ENCODE measurements at regions not wholly inside any gene's neighbourhood (a gene's known extent, or its start where the extent isn't known, plus 50 kb on each side); places are given as distances from the start of the nearest gene placed in this dataset.

DNA sequence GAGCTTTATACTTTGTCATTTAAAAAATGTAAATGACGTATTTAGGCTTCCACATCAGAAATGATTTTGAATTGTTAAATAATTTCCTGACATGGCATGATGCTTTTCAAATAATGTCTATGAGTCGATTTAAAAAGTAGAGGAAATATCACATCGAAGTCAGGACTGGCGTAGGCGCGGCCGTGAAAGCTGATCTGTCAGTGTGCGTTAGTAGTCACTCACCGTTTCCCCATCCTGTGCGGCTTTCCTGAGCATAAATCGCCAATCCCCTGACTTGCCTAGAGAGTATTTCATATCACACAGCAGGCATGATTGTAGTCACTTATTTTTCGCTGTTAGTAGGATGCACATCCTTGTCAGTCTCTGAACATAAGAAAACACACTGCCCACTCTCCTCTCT is 843.1 kb downstream of the SOCS6 start:
- H3K4me1 ChIP-seq (ENCODE audit: low read depth) = no peaks in the 10 kb centered on the region
- DNase-seq (ENCODE audit: low read depth in 1 of 2, low spot score in 1 of 2) = no peak
- H3K9me3 ChIP-seq (ENCODE audit: low read depth) = no peaks in the 10 kb centered on the region
- H3K4me3 ChIP-seq = no peak overlapping the region
- H3K36me3 ChIP-seq = no peaks in the 10 kb centered on the region
- no peak for TF ChIP-seq CTCF (IDR thresholded peaks at IDR 0.05; ENCODE audit: low read depth, low read length)
- no peaks in the 10 kb centered on the region for H3K27me3 ChIP-seq
- H3K27ac ChIP-seq = no peak overlapping the region

DNA sequence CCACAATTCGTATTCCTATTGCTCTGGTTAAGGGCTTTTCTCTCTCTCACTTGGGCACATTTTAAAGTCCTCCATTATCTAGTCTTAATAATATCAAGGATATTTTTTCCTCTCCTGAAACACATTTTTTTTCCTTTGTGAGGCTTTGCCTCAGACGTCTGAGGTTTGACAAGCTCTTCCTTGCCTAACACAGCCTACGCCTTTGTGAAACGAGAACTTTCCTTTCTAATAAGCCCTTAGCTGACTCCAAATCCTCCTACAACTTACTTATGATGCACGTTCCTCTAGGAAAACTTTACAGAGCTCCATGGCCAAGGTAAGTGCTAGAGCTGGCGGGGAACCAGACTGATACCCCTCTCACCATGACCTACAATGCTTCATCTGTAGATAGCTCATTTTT is 841.5 kb downstream of the SOCS6 start:
- no peak for DNase-seq (ENCODE audit: low read depth in 1 of 2, low spot score in 1 of 2)
- H3K4me1 ChIP-seq (ENCODE audit: low read depth) = no peaks in the 10 kb centered on the region
- H3K27ac ChIP-seq = no peak overlapping the region
- H3K27me3 ChIP-seq = no peaks in the 10 kb centered on the region
- H3K4me3 ChIP-seq = no peak overlapping the region
- H3K9me3 ChIP-seq (ENCODE audit: low read depth) = no peaks in the 10 kb centered on the region
- no peaks in the 10 kb centered on the region for H3K36me3 ChIP-seq
- TF ChIP-seq CTCF (IDR thresholded peaks at IDR 0.05; ENCODE audit: low read depth, low read length) = no peak

DNA sequence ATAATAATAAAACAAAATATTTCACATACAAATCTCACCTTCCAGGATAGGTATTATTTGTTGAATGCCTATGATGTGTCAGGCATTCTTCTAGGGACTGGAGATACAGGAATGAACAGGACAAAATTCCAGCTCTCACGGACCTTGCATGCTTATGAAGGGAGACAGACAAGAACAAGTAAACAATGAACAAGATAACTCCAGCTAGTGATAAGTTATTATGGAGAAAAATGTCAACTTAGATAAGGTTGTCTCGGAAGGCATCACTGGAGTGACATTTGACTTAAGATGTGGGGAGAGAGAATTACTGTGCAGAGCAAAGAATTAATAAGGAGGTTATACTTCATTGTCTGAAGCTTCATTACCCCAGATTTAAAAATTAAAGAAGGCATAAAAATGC is 836.7 kb downstream of the SOCS6 start:
- H3K27ac ChIP-seq = no peak overlapping the region
- DNase-seq (ENCODE audit: low read depth in 1 of 2, low spot score in 1 of 2) = no peak
- no peaks in the 10 kb centered on the region for H3K4me1 ChIP-seq (ENCODE audit: low read depth)
- no peaks in the 10 kb centered on the region for H3K27me3 ChIP-seq
- TF ChIP-seq CTCF (IDR thresholded peaks at IDR 0.05; ENCODE audit: low read depth, low read length) = no peak
- H3K36me3 ChIP-seq = no peaks in the 10 kb centered on the region
- no peak overlapping the region for H3K4me3 ChIP-seq
- no peaks in the 10 kb centered on the region for H3K9me3 ChIP-seq (ENCODE audit: low read depth)

GRCh38 chr18:71116535-71116934 is 827.7 kb downstream of the SOCS6 start:
- Histone ChIP-seq H3K4me1 (ENCODE audit: low read depth) (no peaks in the 10 kb centered on the region), H3K9me3 (ENCODE audit: low read depth) (no peaks in the 10 kb centered on the region), H3K4me3 (no peak overlapping the region), H3K27ac (no peak overlapping the region), H3K27me3 (no peaks in the 10 kb centered on the region), H3K36me3 (no peaks in the 10 kb centered on the region)
- peak in 1 of 2 donors; percentile 17 for DNase-seq (ENCODE audit: low read depth in 1 of 2, low spot score in 1 of 2)
- no peak for TF ChIP-seq CTCF (IDR thresholded peaks at IDR 0.05; ENCODE audit: low read depth, low read length)

DNA sequence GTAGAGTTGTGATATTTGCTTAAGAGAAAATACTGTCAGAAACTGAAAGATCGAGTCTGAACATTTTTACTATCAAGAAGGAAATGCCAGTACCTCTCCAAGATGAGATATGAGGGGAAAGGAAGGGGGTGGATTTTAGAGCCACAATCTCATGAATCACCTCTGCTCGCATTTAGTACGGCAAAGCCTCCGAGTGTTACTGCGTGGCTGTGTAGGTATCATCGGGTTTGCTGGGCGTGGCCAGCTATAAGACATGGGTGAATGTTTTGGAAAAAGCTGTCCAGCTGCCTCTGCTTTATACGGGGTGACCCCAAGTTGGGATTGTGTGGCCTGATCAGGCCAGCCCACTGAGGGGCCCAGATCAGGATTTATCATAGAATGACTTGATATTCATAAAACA is 826.4 kb downstream of the SOCS6 start:
- no peak overlapping the region for H3K4me3 ChIP-seq

More for the DNA sequence above, 826.4 kb downstream of the SOCS6 start:
- Histone ChIP-seq H3K27ac (no peak overlapping the region), H3K9me3 (ENCODE audit: low read depth) (no peaks in the 10 kb centered on the region), H3K27me3 (no peaks in the 10 kb centered on the region), H3K4me1 (ENCODE audit: low read depth) (no peaks in the 10 kb centered on the region), H3K36me3 (no peaks in the 10 kb centered on the region)
- DNase-seq (ENCODE audit: low read depth in 1 of 2, low spot score in 1 of 2) = peak in 1 of 2 donors; percentile 17
- no peak for TF ChIP-seq CTCF (IDR thresholded peaks at IDR 0.05; ENCODE audit: low read depth, low read length)

Measured in cardiac muscle cell (in vitro differentiated cells and primary cell).